Mononuclear cell (primary cell): ENCODE measurements at regions not wholly inside any gene's neighbourhood (a gene's known extent, or its start where the extent isn't known, plus 50 kb on each side); places are given as distances from the start of the nearest gene placed in this dataset.

Experiments
- H3K27me3 ChIP-seq: 2 replicates; pipeline ENCODE4 v1.6.0; 2011; ENCODE audit warnings: low read length, control low read depth; ENCODE audit not compliant: insufficient read depth
- H3K4me1 ChIP-seq: 2 replicates; pipeline ENCODE4 v1.5.1; 2011; ENCODE audit warnings: mild to moderate bottlenecking, low read length, control low read depth; ENCODE audit not compliant: insufficient read depth
- H3K4me3 ChIP-seq: 2 replicates; pipeline ENCODE4 v1.5.1; 2011; ENCODE audit warnings: mild to moderate bottlenecking, low read length, moderate library complexity
- H3K9me3 ChIP-seq: 2 replicates; pipeline ENCODE4 v1.5.1; 2011; ENCODE audit warnings: low read depth, mild to moderate bottlenecking, control low read depth, low read length

DNA sequence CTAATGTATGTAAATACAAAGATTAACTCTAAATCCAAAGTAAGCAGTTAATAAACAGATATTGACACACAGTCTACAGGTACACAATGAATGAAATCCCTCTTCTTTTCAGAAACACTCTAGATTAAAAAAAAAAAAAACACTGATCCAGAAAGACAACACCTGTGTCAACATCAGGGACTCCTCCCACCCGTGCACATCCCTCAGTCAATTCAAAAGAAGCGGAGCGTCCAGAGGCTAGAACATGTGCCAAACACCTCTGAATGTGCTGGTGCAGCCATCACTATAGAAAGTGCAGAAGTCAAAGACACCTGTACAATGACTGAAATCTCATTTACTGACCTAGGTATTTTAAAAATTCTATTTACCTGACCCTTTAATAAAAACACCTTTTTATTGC is 622.6 kb upstream of the ID2 start:
- H3K4me3 ChIP-seq, result no peak overlapping the region
- no peaks in the 10 kb centered on the region for H3K27me3 ChIP-seq
- H3K4me1 ChIP-seq, result peaks cover 15% of the 10 kb centered on the region
- no peaks in the 10 kb centered on the region for H3K9me3 ChIP-seq

DNA sequence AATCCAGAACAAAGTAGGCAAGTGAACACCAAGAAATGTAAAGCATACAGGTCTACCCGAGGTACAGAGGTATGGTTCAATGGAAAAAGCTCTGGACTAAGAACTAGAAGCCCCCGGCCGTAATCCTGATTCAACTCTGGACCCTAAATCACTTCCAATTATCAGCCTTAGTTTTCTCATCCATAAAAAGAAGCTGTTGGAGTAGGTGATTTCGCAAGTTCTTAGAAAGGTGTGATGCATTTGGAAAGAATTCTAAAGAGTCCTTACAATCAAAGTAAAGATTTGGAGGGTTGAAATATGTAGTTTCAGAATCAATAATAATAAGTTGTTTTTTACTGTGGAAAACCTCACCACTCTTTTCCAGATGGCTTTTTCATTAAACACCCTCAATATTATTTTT is 622.1 kb upstream of the ID2 start:
- Histone ChIP-seq H3K4me1 (peaks cover 15% of the 10 kb centered on the region), H3K9me3 (no peaks in the 10 kb centered on the region), H3K27me3 (no peaks in the 10 kb centered on the region), H3K4me3 (no peak overlapping the region)

DNA sequence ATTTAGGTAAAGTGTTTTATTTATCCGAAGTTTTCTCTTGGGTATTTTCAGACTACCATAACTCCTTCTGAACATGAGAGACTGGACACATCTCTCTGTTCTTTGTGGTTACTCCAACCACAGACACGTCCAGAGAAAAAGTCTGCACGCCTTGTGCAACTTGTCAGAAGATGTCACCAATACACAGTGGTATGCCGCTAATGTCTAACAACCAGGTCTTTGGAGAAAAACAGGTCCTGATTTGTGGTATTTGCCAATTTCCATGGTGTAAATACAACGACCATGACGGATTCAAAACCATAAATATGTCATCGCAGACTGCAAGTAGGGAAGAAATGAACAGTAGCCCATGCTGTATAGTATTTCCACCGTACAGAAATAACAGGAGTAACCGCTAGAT is 620.6 kb upstream of the ID2 start:
- Histone ChIP-seq H3K27me3 (no peaks in the 10 kb centered on the region), H3K9me3 (no peaks in the 10 kb centered on the region), H3K4me3 (no peak overlapping the region), H3K4me1 (peaks cover 15% of the 10 kb centered on the region)

DNA sequence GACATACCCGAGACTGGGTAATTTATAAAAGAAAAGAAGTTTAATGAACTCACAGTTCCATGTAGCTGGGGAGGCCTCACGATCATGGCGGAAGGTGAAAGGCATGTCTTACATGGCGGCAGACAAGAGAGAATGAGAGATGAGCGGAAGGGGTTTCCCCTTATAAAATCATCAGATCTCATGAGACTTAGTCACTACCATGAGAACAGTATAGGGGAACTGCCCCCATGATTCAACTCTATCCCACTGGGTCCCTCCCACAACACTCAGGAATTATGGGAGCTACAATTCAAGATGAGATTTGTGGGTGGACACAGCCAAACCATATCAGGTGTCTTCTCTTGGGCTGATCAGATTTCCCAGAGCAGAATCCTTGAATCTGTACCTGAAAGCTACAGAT is 617.3 kb upstream of the ID2 start:
- Histone ChIP-seq H3K4me1 (peaks cover 2% of the 10 kb centered on the region), H3K27me3 (no peaks in the 10 kb centered on the region), H3K9me3 (no peaks in the 10 kb centered on the region), H3K4me3 (no peak overlapping the region)

DNA sequence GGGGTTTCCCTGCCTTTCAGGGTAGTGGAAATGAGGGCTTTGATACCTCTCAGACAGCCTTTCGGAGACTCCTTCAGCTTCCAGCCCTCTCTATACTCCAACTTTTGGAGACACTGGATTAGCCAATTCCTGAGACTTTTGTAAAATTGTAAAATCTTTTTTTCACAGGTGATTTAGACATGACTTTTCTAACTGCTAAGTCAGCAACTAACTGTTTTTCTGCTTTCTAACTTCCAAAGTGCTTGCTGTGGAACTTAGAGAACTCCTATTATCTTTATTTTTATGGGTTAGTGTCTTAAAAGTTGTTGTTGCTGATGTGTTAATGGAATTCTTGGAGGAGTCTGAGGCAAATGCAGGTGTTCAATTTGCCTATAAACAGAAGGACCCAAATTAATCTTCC is 616.7 kb upstream of the ID2 start:
- H3K9me3 ChIP-seq, result no peaks in the 10 kb centered on the region
- no peaks in the 10 kb centered on the region for H3K4me1 ChIP-seq
- no peaks in the 10 kb centered on the region for H3K27me3 ChIP-seq
- H3K4me3 ChIP-seq, result no peak overlapping the region

DNA sequence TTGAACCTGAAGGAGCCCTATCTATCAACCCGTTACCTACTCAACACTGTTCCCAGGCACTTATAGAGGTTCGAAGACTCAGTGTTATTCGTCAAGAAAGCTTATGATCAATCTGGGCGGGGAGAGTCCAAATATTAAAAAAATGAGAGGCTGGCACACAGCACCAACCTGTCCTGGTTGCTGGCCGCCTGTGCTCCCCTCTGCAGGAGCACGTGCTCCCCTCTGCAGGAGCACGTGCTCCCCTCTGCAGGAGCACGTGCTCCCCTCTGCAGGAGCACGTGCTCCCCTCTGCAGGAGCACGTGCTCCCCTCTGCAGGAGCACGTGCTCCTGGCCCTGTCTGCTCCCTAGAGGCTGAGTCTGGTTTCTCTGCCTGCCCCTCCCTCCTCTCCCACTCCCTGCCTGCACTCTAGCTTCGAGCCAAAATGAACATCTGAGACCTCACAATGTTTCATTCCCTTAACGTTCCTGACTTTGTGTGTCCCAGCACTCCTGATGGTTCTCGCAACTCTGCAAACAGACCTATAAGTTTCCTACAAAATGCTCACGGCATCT is 614.0 kb upstream of the ID2 start:
- Histone ChIP-seq H3K9me3 (no peaks in the 10 kb centered on the region), H3K4me3 (no peak overlapping the region)

DNA sequence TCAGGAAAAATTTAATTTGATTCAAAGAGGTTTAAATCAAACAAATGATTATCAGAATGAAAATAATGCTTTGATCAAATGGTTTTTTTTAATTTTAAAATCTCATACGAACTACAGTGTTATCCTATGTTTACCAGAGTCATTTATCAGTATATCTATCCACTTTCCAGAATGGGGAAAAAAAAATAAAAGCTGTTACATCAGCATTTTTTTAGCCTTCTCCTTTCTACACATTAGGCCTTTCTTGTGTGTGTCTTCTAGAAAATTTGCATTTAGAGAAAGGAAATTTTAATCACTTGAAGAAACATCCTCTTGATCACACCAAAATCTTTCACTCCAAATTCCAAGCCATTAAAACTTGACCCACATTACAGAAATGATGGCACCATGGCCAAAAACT is 608.9 kb upstream of the ID2 start:
- Histone ChIP-seq H3K4me3 (no peak overlapping the region), H3K4me1 (peaks cover 16% of the 10 kb centered on the region), H3K9me3 (no peaks in the 10 kb centered on the region), H3K27me3 (no peaks in the 10 kb centered on the region)

More for the DNA sequence above, 614.0 kb upstream of the ID2 start:
- no peaks in the 10 kb centered on the region for H3K4me1 ChIP-seq
- H3K27me3 ChIP-seq, result no peaks in the 10 kb centered on the region

DNA sequence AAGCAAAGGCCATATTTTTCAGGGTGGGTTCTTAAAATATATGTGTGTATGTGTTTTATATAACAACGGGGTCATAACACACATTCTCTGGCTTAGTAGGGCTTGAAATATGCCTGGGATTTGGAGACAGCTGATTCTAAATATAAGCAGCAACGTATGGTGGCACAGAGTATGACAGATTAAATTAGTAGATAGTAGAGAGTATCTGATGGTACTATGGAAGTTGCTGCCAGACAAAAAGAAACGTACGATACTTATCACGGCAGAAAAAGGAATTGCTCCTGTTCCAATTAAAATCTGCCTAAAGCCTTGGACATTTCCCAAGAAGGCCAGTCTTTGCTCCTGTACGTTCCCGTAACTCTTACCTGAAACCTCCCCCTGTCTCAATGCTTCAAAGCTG is 607.9 kb upstream of the ID2 start:
- Histone ChIP-seq H3K4me1 (peaks cover 16% of the 10 kb centered on the region), H3K9me3 (no peaks in the 10 kb centered on the region), H3K4me3 (no peak overlapping the region), H3K27me3 (no peaks in the 10 kb centered on the region)

DNA sequence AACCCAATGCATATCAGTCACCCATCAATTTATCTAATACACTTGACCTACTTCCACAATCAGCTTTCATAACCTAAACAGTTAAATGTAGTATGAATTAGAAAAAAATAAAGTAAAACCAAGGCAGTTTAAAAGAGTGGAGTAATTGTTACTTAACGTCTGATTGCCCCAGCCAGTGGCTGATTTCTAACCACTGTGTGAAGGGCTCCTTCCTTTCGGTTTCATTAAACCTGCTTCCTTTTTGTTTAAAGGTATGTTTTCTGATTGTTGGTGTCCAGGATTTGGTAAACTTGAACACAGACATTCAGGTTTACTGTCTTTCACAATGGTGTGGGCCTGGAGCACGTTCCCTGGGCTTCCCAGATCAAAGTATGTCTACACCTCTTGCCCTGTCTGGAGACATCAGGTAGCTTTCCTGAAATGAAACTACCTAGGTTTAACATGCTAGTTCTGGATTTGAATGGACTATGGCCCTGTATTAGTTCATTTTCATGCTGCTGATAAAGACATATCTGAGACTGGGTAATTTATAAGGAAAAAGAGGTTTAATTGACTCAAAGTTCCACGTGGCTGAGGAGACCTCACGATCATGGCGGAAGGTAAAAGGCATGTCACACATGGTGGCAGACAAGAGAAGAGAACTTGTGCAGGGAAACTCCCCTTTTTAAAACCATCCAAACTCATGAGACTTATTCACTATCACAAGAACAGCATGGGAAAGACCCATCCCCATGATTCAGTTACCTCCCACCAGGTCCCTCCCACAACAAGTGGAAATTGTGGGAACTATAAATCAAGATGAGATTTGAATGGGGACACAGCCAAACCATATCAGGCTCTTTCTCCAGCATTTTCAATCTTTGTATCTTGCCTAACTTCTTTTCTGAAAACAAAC is 605.2 kb upstream of the ID2 start:
- no peak overlapping the region for H3K4me3 ChIP-seq
- no peaks in the 10 kb centered on the region for H3K27me3 ChIP-seq
- peaks cover 16% of the 10 kb centered on the region for H3K4me1 ChIP-seq
- no peaks in the 10 kb centered on the region for H3K9me3 ChIP-seq

DNA sequence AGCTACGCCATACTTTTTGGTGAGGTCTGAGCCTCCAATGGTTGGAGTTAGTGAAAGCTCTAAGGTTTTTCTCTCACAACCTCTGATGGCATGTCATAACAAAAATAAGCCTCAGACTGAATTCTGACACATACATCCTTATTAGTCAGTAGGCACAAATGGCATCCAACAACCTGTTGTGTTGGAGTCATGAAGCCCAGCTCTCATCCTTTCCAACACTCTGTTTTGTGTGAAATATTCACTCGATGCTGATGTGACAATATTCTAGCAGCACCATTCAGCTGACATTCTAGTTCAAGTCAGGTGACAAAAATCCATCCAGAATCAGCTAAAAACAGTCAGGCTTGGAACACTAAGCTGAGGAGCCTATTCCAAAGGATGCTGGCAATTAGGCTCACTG is 603.2 kb upstream of the ID2 start:
- no peak overlapping the region for H3K4me3 ChIP-seq
- H3K9me3 ChIP-seq, result no peaks in the 10 kb centered on the region
- H3K27me3 ChIP-seq, result no peaks in the 10 kb centered on the region
- peaks cover 16% of the 10 kb centered on the region for H3K4me1 ChIP-seq

DNA sequence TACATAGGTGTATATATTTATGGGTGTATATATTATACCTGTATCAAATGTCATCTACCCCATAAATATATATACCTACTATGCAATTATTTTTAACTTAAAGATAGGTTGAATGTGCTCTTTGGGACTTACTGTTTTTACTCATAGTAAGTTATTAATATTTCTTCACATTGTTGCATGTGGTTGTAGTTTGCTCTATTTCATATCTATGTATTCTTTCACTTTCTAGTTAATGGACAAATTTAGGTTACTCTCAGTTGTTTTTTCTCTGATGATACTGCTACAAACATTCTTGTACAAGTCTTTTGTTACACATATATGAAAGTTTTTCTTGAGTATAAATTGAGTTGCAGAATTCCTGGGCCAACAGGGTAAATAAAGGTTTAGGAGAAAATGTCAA is 601.8 kb upstream of the ID2 start:
- H3K4me1 ChIP-seq, result peaks cover 16% of the 10 kb centered on the region
- no peaks in the 10 kb centered on the region for H3K27me3 ChIP-seq
- H3K9me3 ChIP-seq, result no peaks in the 10 kb centered on the region
- no peak overlapping the region for H3K4me3 ChIP-seq

DNA sequence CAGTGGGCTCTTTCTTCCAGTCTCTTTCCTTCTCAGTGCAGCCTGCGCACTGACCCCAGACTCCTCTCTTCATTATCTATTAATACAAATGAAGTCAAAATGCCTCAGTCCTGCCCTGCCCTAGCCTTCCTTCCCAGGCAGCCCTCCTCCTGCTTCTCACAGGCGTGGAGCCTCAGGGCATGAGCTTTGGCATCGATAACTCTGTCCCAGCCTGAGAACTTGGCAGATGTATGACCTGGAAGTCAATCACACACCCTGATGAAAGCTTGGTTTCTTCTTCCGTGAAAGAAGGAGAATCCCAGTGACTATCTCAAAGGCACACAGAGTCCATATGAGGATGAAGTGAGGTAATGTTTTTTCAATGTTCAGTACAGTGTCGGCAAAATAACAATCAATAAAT is 600.7 kb upstream of the ID2 start:
- Histone ChIP-seq H3K27me3 (no peaks in the 10 kb centered on the region), H3K4me1 (peaks cover 8% of the 10 kb centered on the region), H3K4me3 (no peak overlapping the region), H3K9me3 (no peaks in the 10 kb centered on the region)

DNA sequence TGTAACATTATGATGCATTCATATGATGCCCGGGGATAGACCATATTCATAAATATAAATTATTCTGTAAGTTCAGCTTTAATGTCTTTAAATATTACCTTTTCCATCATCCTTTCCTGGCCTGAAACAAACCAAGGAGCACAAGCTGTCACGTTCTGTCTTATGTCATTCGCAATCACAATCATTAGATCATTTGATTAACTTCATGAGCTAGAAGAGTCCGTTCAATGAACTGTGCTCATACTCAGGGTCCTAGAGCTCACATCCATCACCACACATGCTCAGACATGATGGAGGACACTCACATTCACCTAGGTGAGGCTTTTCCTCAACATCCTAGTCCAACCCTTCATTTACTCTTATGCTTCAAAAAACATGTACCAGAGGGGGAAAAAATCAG is 599.0 kb upstream of the ID2 start:
- Histone ChIP-seq H3K4me1 (no peaks in the 10 kb centered on the region), H3K9me3 (no peaks in the 10 kb centered on the region), H3K27me3 (no peaks in the 10 kb centered on the region), H3K4me3 (no peak overlapping the region)

DNA sequence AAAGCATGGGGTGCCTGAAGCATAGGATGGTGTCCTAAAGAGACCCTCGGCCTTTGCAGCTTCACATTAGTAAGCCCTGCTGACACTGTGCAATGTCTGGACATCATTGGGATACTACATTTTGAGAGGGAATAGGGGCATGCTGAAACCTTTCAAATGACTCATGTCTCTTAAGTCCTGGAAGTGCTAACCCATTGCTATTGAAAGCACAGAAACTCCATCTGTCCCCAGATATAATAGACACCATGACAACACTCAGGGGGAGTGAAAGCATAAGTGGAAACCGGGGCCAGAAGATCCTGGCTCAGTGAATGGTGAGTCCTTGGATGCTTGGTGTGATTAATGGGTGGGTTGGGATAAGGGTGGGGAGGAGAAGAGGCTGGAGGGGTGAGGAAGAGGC is 595.5 kb upstream of the ID2 start:
- Histone ChIP-seq H3K27me3 (no peaks in the 10 kb centered on the region), H3K9me3 (no peaks in the 10 kb centered on the region), H3K4me3 (no peak overlapping the region), H3K4me1 (peaks cover 4% of the 10 kb centered on the region)

DNA sequence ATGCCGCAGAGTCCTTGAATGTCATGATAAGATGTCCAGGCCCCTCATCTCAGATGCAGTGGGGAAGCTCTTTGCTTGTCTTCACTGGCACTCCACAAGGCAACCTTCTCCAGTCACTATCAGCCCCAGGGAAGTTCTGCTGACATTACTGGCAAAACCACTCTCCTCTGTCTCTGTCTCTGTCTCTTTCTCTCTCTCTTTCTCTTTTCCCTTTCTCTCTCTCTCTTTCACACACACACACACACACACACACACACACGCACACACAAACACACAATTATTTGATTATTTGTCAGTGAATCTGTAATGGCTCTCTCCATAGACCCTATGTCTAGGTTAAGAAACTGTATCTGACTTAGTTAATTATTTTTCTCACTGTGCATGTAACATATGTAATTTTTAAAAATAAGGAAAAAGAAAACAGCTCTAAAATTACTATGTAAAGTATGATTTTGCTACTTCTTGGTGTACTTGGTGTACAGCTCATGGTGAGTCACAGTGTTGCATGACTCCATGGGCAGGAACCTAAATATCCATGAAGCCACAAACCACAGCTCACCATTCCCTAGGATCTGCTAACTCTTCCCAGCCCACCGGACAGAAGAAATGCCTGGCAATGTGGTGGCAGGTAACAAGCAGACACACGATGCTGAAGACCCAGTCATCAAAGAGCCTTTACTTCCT is 594.9 kb upstream of the ID2 start:
- H3K9me3 ChIP-seq, result no peaks in the 10 kb centered on the region
- no peak overlapping the region for H3K4me3 ChIP-seq
- peaks cover 4% of the 10 kb centered on the region for H3K4me1 ChIP-seq
- H3K27me3 ChIP-seq, result no peaks in the 10 kb centered on the region
